Eye (tissue), 1 donor: ENCODE measurements at regions not wholly inside any gene's neighbourhood (a gene's known extent, or its start where the extent isn't known, plus 50 kb on each side); places are given as distances from the start of the nearest gene placed in this dataset.

Experiments
- DNase-seq: peaks from one replicate; pipeline ENCODE4 v3.0.0-alpha.2; 2015

- DNase-seq = no peak
Measured at GRCh38 chr2:238638982-238639628, 208.8 kb upstream of the TWIST2 start.

GRCh38 chr2:238640486-238640885 is 207.4 kb upstream of the TWIST2 start:
- DNase-seq = no peak

- DNase-seq = no peak
Measured at GRCh38 chr2:238642973-238643372, 204.9 kb upstream of the TWIST2 start.

GRCh38 chr2:238643400-238643907 is 204.4 kb upstream of the TWIST2 start:
- no peak for DNase-seq

- DNase-seq = peak; percentile 19
Measured at GRCh38 chr2:238644095-238645081, 203.5 kb upstream of the TWIST2 start.

- DNase-seq = no peak
Measured at GRCh38 chr2:238645095-238645494, 202.8 kb upstream of the TWIST2 start.

- DNase-seq = no peak
Measured at GRCh38 chr2:238645716-238646115, 202.2 kb upstream of the TWIST2 start.

- no peak for DNase-seq
Measured at GRCh38 chr2:238646281-238646680, 201.6 kb upstream of the TWIST2 start.

- no peak for DNase-seq
Measured at GRCh38 chr2:238646803-238647202, 201.1 kb upstream of the TWIST2 start.

GRCh38 chr2:238649123-238649522 is 198.8 kb upstream of the TWIST2 start:
- DNase-seq = no peak

GRCh38 chr2:238649936-238650518 is 197.9 kb upstream of the TWIST2 start:
- no peak for DNase-seq

- no peak for DNase-seq
Measured at GRCh38 chr2:238650536-238650935, 197.3 kb upstream of the TWIST2 start.

GRCh38 chr2:238651306-238652052 is 196.4 kb upstream of the TWIST2 start:
- DNase-seq = no peak

GRCh38 chr2:238652053-238652770 is 195.7 kb upstream of the TWIST2 start:
- DNase-seq = no peak

- no peak for DNase-seq
Measured at GRCh38 chr2:238652771-238653157, 195.1 kb upstream of the TWIST2 start.

GRCh38 chr2:238653431-238654109 is 194.3 kb upstream of the TWIST2 start:
- peak; percentile 45 for DNase-seq

GRCh38 chr2:238654479-238655197 is 193.2 kb upstream of the TWIST2 start:
- DNase-seq = no peak

- no peak for DNase-seq
Measured at GRCh38 chr2:238655198-238655860, 192.6 kb upstream of the TWIST2 start.

GRCh38 chr2:238655974-238656722 is 191.7 kb upstream of the TWIST2 start:
- DNase-seq = no peak
